Gastrocnemius medialis (tissue), 4 donors: ENCODE measurements at regions not wholly inside any gene's neighbourhood (a gene's known extent, or its start where the extent isn't known, plus 50 kb on each side); places are given as distances from the start of the nearest gene placed in this dataset.

Experiments
- POLR2A ChIP-seq, 2 donors: fragments of 450-650 bp; IDR thresholded peaks; one replicate each; pipeline ENCODE4 v1.6.1; 2017; ENCODE audit warnings: antibody characterized with exemption in 2 of 2, mild to moderate bottlenecking in 2 of 2, moderate library complexity in 2 of 2
- TF ChIP-seq, protein P1 (sequence below), 5 experiments: fragments of 450-650 bp in 3 of 5; fragments of 200-600 bp in 2 of 5; sonication (generic) in 2 of 5; IDR thresholded peaks in 4 of 5; conservative IDR thresholded peaks in 1 of 5; 1 replicate in 4 of 5; 2 replicates in 1 of 5; pipeline ENCODE4 v1.5.1; 2016 to 2019; ENCODE audit warnings: antibody characterized with exemption in 5 of 5, mild to moderate bottlenecking in 3 of 5, moderate library complexity in 3 of 5

DNA sequence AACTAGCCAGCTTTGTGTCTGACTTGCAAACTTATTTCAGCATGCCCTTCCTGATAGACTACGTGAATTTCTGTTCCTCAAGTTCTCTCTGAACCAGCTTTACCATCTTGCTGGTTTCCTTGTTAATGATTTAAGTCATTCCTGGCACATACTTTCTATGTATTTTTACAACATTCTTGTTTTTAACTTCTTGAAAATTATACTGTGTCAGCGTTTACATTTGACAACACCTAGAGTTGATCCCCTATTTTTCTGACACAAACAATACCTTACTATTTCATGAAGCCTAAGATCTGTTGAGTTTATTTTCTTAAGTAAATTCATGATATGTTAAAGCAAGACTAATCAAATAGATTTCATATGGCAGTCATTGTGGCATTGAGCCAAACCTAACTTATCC is 686.3 kb downstream of the XPNPEP1 start:
- TF ChIP-seq, protein P1, sequence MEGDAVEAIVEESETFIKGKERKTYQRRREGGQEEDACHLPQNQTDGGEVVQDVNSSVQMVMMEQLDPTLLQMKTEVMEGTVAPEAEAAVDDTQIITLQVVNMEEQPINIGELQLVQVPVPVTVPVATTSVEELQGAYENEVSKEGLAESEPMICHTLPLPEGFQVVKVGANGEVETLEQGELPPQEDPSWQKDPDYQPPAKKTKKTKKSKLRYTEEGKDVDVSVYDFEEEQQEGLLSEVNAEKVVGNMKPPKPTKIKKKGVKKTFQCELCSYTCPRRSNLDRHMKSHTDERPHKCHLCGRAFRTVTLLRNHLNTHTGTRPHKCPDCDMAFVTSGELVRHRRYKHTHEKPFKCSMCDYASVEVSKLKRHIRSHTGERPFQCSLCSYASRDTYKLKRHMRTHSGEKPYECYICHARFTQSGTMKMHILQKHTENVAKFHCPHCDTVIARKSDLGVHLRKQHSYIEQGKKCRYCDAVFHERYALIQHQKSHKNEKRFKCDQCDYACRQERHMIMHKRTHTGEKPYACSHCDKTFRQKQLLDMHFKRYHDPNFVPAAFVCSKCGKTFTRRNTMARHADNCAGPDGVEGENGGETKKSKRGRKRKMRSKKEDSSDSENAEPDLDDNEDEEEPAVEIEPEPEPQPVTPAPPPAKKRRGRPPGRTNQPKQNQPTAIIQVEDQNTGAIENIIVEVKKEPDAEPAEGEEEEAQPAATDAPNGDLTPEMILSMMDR (IDR thresholded peaks at IDR 0.05 in 4 of 5, conservative IDR thresholded peaks at IDR 0.05 in 1 of 5), result no peak
- no peak for TF ChIP-seq POLR2A (IDR thresholded peaks at IDR 0.05)
